H9 (cell line): ENCODE measurements at regions not wholly inside any gene's neighbourhood (a gene's known extent, or its start where the extent isn't known, plus 50 kb on each side); places are given as distances from the start of the nearest gene placed in this dataset.

Source experiments
- DNase-seq: peaks from one replicate; pipeline ENCODE4 v3.0.0-alpha.2; 2017
- H2AFZ ChIP-seq: one replicate; pipeline ENCODE4 v1.6.1; 2013; ENCODE audit warnings: mild to moderate bottlenecking, low read length, control low read depth, moderate library complexity
- H2AK5ac ChIP-seq: 2 replicates; pipeline ENCODE4 v1.6.1; 2013; ENCODE audit warnings: low read length, control low read depth, mixed read lengths; ENCODE audit not compliant: insufficient read length
- H2BK120ac ChIP-seq: one replicate; pipeline ENCODE4 v1.6.1; 2013; ENCODE audit warnings: low read depth, mild to moderate bottlenecking, low read length, control low read depth, inconsistent platforms; ENCODE audit not compliant: poor library complexity, severe bottlenecking
- H2BK12ac ChIP-seq: 2 replicates; pipeline ENCODE4 v1.6.1; 2013; ENCODE audit warnings: low read length, control low read depth, mixed read lengths, low read depth; ENCODE audit not compliant: insufficient read length
- H2BK15ac ChIP-seq: 2 replicates; pipeline ENCODE4 v1.6.1; 2013; ENCODE audit warnings: low read depth, low read length, control low read depth
- H2BK20ac ChIP-seq: one replicate; pipeline ENCODE4 v1.6.1; 2013; ENCODE audit warnings: low read depth, mild to moderate bottlenecking, low read length, control low read depth, inconsistent platforms; ENCODE audit not compliant: poor library complexity, severe bottlenecking
- H2BK5ac ChIP-seq: 2 replicates; pipeline ENCODE4 v1.6.1; 2013; ENCODE audit warnings: low read length, control low read depth, mixed read lengths; ENCODE audit not compliant: insufficient read length
- H3K14ac ChIP-seq: 2 replicates; pipeline ENCODE4 v1.6.1; 2013; ENCODE audit warnings: low read length, control low read depth; ENCODE audit not compliant: insufficient read depth
- H3K18ac ChIP-seq: 2 replicates; pipeline ENCODE4 v1.6.1; 2013; ENCODE audit warnings: low read depth, mild to moderate bottlenecking, mixed read lengths, low read length, control low read depth; ENCODE audit not compliant: insufficient read length
- H3K23ac ChIP-seq: 2 replicates; pipeline ENCODE4 v1.6.1; 2013; ENCODE audit warnings: low read length, control low read depth, mixed read lengths, low read depth; ENCODE audit not compliant: insufficient read length
- H3K23me2 ChIP-seq: 2 replicates; pipeline ENCODE4 v1.6.1; 2013; ENCODE audit warnings: low read depth, mild to moderate bottlenecking, mixed read lengths, low read length, control low read depth; ENCODE audit not compliant: insufficient read length, poor library complexity, severe bottlenecking
- H3K27ac ChIP-seq: 2 replicates; pipeline ENCODE4 v1.5.1; 2013; ENCODE audit warnings: low read length, control low read depth, mixed read lengths, low read depth; ENCODE audit not compliant: insufficient read length
- H3K27me3 ChIP-seq: 2 replicates; pipeline ENCODE4 v1.6.1; 2013; ENCODE audit warnings: low read length, control low read depth, inconsistent platforms; ENCODE audit not compliant: insufficient read depth
- H3K4ac ChIP-seq: 2 replicates; pipeline ENCODE4 v1.6.1; 2013; ENCODE audit warnings: low read depth, mild to moderate bottlenecking, control low read depth, inconsistent platforms, low read length, moderate library complexity
- H3K4me1 ChIP-seq: 2 replicates; pipeline ENCODE4 v1.6.1; 2013; ENCODE audit warnings: low read length, control low read depth, inconsistent platforms; ENCODE audit not compliant: insufficient read depth
- H3K4me2 ChIP-seq: 2 replicates; pipeline ENCODE4 v1.6.1; 2013; ENCODE audit warnings: low read length, control low read depth, mixed read lengths; ENCODE audit not compliant: insufficient read length, insufficient read depth
- H3K56ac ChIP-seq: 2 replicates; pipeline ENCODE4 v1.6.1; 2013; ENCODE audit warnings: low read depth, mild to moderate bottlenecking, mixed read lengths, low read length, control low read depth; ENCODE audit not compliant: insufficient read length
- H3K79me1 ChIP-seq: 2 replicates; pipeline ENCODE4 v1.6.1; 2013; ENCODE audit warnings: low read depth, mild to moderate bottlenecking, moderate library complexity, low read length, control low read depth, inconsistent platforms; ENCODE audit not compliant: insufficient read depth, poor library complexity, severe bottlenecking
- H3K79me2 ChIP-seq: 2 replicates; pipeline ENCODE4 v1.6.1; 2013; ENCODE audit warnings: low read length, control low read depth, inconsistent platforms; ENCODE audit not compliant: insufficient read depth
- H3K9ac ChIP-seq: 2 replicates; pipeline ENCODE4 v1.6.1; 2013; ENCODE audit warnings: low read length, control low read depth, mixed read lengths; ENCODE audit not compliant: insufficient read length; ENCODE audit errors: extremely low read depth
- H3K9me3 ChIP-seq: one replicate; pipeline ENCODE4 v1.6.1; 2013; ENCODE audit warnings: low read depth, low read length, inconsistent platforms; ENCODE audit not compliant: control insufficient read depth
- H3T11ph ChIP-seq: one replicate; pipeline ENCODE4 v1.6.1; 2013; ENCODE audit warnings: mild to moderate bottlenecking, low read length, control low read depth, inconsistent platforms
- H4K20me1 ChIP-seq: one replicate; pipeline ENCODE4 v1.6.1; 2013; ENCODE audit not compliant: control insufficient read depth, insufficient read length, insufficient read depth
- H4K5ac ChIP-seq: 2 replicates; pipeline ENCODE4 v1.6.1; 2013; ENCODE audit warnings: low read depth, mild to moderate bottlenecking, mixed read lengths, low read length, control low read depth; ENCODE audit not compliant: insufficient read length
- H4K8ac ChIP-seq: replicated peaks from 2 replicates; pipeline ENCODE4 v1.6.1; 2013; ENCODE audit warnings: low read length, control low read depth, mixed read lengths, low read depth; ENCODE audit not compliant: insufficient read length
- H4K91ac ChIP-seq: 2 replicates; pipeline ENCODE4 v1.6.1; 2013; ENCODE audit warnings: low read depth, mild to moderate bottlenecking, moderate library complexity, mixed read lengths, low read length, control low read depth; ENCODE audit not compliant: insufficient read length
- H3K27ac Mint-ChIP-seq, 3 experiments: 2 replicates in 2 of 3; 3 replicates in 1 of 3; pipeline ENCODE4 v1.8.0; 2020 to 2021; ENCODE audit warnings: mixed read lengths in 3 of 3, mild to moderate bottlenecking in 1 of 3, moderate library complexity in 1 of 3
- H3K27me3 Mint-ChIP-seq: 2 replicates; pipeline ENCODE4 v1.8.0; 2021; ENCODE audit warnings: low read depth, mild to moderate bottlenecking, moderate library complexity, mixed read lengths
- H3K36me3 Mint-ChIP-seq, 3 experiments: 2 replicates in 2 of 3; 3 replicates in 1 of 3; pipeline ENCODE4 v1.8.0; 2020 to 2021; ENCODE audit warnings: low read depth in 3 of 3, mixed read lengths in 3 of 3; ENCODE audit not compliant: insufficient read depth in 1 of 3
- H3K4me1 Mint-ChIP-seq, 2 experiments: 2 replicates each; pipeline ENCODE4 v1.8.0; 2020; ENCODE audit warnings: mixed read lengths in 2 of 2
- H3K4me3 Mint-ChIP-seq, 2 experiments: 2 replicates in 1 of 2; 3 replicates in 1 of 2; pipeline ENCODE4 v1.8.0; 2020 to 2021; ENCODE audit warnings: mild to moderate bottlenecking in 2 of 2, mixed read lengths in 2 of 2, moderate library complexity in 1 of 2
- H3K9me3 Mint-ChIP-seq, 2 experiments: 2 replicates in 1 of 2; 3 replicates in 1 of 2; pipeline ENCODE4 v1.8.0; 2020; ENCODE audit warnings: mild to moderate bottlenecking in 2 of 2, mixed read lengths in 2 of 2, moderate library complexity in 1 of 2
- CTCF ChIP-seq: fragments of 200-600 bp; sonication (generic); conservative IDR thresholded peaks from 3 replicates; pipeline ENCODE4 v1.8.0; 2021; ENCODE audit warnings: antibody characterized with exemption, mild to moderate bottlenecking
- WGBS: extraction: QIAGEN DNeasy Blood & Tissue Kit; methylation state at CpG from one replicate; pipeline ENCODE4 v1.1.7; 2013; ENCODE audit warnings: missing lambda C conversion rate, low lambda C conversion rate, mixed read lengths; ENCODE audit not compliant: insufficient read length; ENCODE audit errors: extremely low coverage; 5-methylcytosine and 5-hydroxymethylcytosine counted together

GRCh38 chr2:210998334-210998733 lies 441.9 kb downstream of the CPS1 start:
- no peaks in the 10 kb centered on the region for H3K79me1 ChIP-seq
- no peaks in the 10 kb centered on the region for H3K4me1 Mint-ChIP-seq
- H2BK5ac ChIP-seq: no peak overlapping the region
- H3K4me1 ChIP-seq: no peaks in the 10 kb centered on the region
- H3K18ac ChIP-seq: no peak overlapping the region
- no peak overlapping the region for H4K5ac ChIP-seq
- H3K9me3 ChIP-seq: no peaks in the 10 kb centered on the region
- H2AFZ ChIP-seq: no peak overlapping the region
- H3K27me3 ChIP-seq: no peaks in the 10 kb centered on the region
- peaks cover 4 to 5% of the 10 kb centered on the region in 2 experiments; a peak in 3 of 5 replicates for H3K9me3 Mint-ChIP-seq
- H3K4me3 Mint-ChIP-seq: no peak overlapping the region
- H3K23me2 ChIP-seq: no peaks in the 10 kb centered on the region
- H2BK120ac ChIP-seq: no peak overlapping the region
- no peak overlapping the region for H2BK15ac ChIP-seq
- no peaks in the 10 kb centered on the region for H3K27me3 Mint-ChIP-seq
- H3K36me3 Mint-ChIP-seq: no peaks in the 10 kb centered on the region
- no peak overlapping the region for H2BK12ac ChIP-seq
- no peak overlapping the region for H3K4me2 ChIP-seq
- no peak overlapping the region for H3K27ac Mint-ChIP-seq
- no peaks in the 10 kb centered on the region for H3K79me2 ChIP-seq
- no peak overlapping the region for H3K4ac ChIP-seq
- H3K14ac ChIP-seq: no peak overlapping the region
- no peaks in the 10 kb centered on the region for H4K20me1 ChIP-seq
- WGBS: no CpG with 5 or more reads among the region's 2 CpGs
- no peak overlapping the region for H2AK5ac ChIP-seq
- no peak overlapping the region for H4K8ac ChIP-seq
- H3T11ph ChIP-seq: no peak overlapping the region
- no peak overlapping the region for H3K27ac ChIP-seq
- H2BK20ac ChIP-seq: no peak overlapping the region
- no peak for TF ChIP-seq CTCF
- H3K23ac ChIP-seq: no peak overlapping the region
- DNase-seq: no peak
- H4K91ac ChIP-seq: no peak overlapping the region
- H3K9ac ChIP-seq: no peak overlapping the region
- H3K56ac ChIP-seq: no peak overlapping the region
